ENCODE measurements at regions not wholly inside any gene's neighbourhood (a gene's known extent, or its start where the extent isn't known, plus 50 kb on each side); places are given as distances from the start of the nearest gene placed in this dataset.

GRCh38 chr2:39894082-39894481 lies 115.0 kb upstream of the THUMPD2 start:
- TF ChIP-seq ZNF331 (CRISPR knock-in tag; IDR thresholded peaks at IDR 0.05) (no peak), ZNF792 (CRISPR knock-in tag; IDR thresholded peaks at IDR 0.05) (no peak), RFXAP (CRISPR knock-in tag; IDR thresholded peaks at IDR 0.05; ENCODE audit: borderline replicate concordance) (no peak), EZH2 (conservative IDR thresholded peaks at IDR 0.05; ENCODE audit: low read depth, low read length) (no peak), CTCF (CRISPR knock-in tag; IDR thresholded peaks at IDR 0.05) (no peak), AGO1 (IDR thresholded peaks at IDR 0.05; ENCODE audit: low read depth, low read length, poor library complexity, severe bottlenecking) (no peak), TP53 (CRISPR knock-in tag; conservative IDR thresholded peaks at IDR 0.05) (no peak), ZC3H4 (CRISPR knock-in tag; IDR thresholded peaks at IDR 0.05; ENCODE audit: borderline replicate concordance) (no peak), ZNF431 (CRISPR knock-in tag; IDR thresholded peaks at IDR 0.05; ENCODE audit: borderline replicate concordance, low read depth) (no peak), ZNF747 (CRISPR knock-in tag; IDR thresholded peaks at IDR 0.05; ENCODE audit: borderline replicate concordance) (no peak), POLR2AphosphoS5 (IDR thresholded peaks at IDR 0.05; ENCODE audit: low read depth, low read length) (no peak)

All from HepG2 (cell line).